Muscle of leg (tissue), 3 donors: ENCODE measurements at regions not wholly inside any gene's neighbourhood (a gene's known extent, or its start where the extent isn't known, plus 50 kb on each side); places are given as distances from the start of the nearest gene placed in this dataset.
"Not testable (repeated sequence)": the region's sequence is repeated elsewhere in the genome, so short reads cannot be mapped to it uniquely, and the experiment has no call there.

Experiments
- DNase-seq: peaks from one replicate; pipeline ENCODE4 v3.0.0; 2013
- H3K27ac ChIP-seq: one replicate; pipeline ENCODE4 v1.5.1; 2013; ENCODE audit warnings: mild to moderate bottlenecking, low read length, control low read depth
- H3K27me3 ChIP-seq: one replicate; pipeline ENCODE4 v1.6.1; 2013; ENCODE audit warnings: low read length; ENCODE audit not compliant: control insufficient read depth, insufficient read depth
- H3K36me3 ChIP-seq: one replicate; pipeline ENCODE4 v1.6.1; 2013; ENCODE audit warnings: low read length; ENCODE audit not compliant: control insufficient read depth, insufficient read depth
- H3K4me1 ChIP-seq: one replicate; pipeline ENCODE4 v1.6.1; 2013; ENCODE audit warnings: low read length; ENCODE audit not compliant: control insufficient read depth, insufficient read depth
- H3K4me3 ChIP-seq: one replicate; pipeline ENCODE4 v1.5.1; 2013; ENCODE audit warnings: low read length, control low read depth
- H3K9me3 ChIP-seq: replicated peaks from 2 replicates; pipeline ENCODE4 v1.6.1; 2013; ENCODE audit warnings: low read depth, low read length; ENCODE audit not compliant: control insufficient read depth
- WGBS: methylation state at CpG from one replicate; pipeline ENCODE4 v1.1.5; 2013; ENCODE audit warnings: missing lambda C conversion rate; ENCODE audit not compliant: insufficient coverage; 5-methylcytosine and 5-hydroxymethylcytosine counted together

- H3K36me3 ChIP-seq, result no peaks in the 10 kb centered on the region
- H3K9me3 ChIP-seq, result no peaks in the 10 kb centered on the region
- no peaks in the 10 kb centered on the region for H3K27me3 ChIP-seq
- peak; percentile 19 for DNase-seq
- no peak overlapping the region for H3K4me3 ChIP-seq
- no peaks in the 10 kb centered on the region for H3K4me1 ChIP-seq
- H3K27ac ChIP-seq, result no peak overlapping the region
Measured at GRCh38 chr2:77578354-77578753, 56.2 kb upstream of the LRRTM4 start.

GRCh38 chr2:77579076-77579769 is 57.0 kb upstream of the LRRTM4 start:
- no peak for DNase-seq
- WGBS, result no CpG with 5 or more reads among the region's 3 CpGs
- H3K27ac ChIP-seq, result no peak overlapping the region
- H3K27me3 ChIP-seq, result no peaks in the 10 kb centered on the region
- no peaks in the 10 kb centered on the region for H3K36me3 ChIP-seq
- H3K4me1 ChIP-seq, result no peaks in the 10 kb centered on the region
- no peaks in the 10 kb centered on the region for H3K9me3 ChIP-seq
- H3K4me3 ChIP-seq, result no peak overlapping the region

- H3K36me3 ChIP-seq, result no peaks in the 10 kb centered on the region
- no CpG with 5 or more reads among the region's 3 CpGs for WGBS
Measured at GRCh38 chr2:77588438-77588837, 66.3 kb upstream of the LRRTM4 start.

GRCh38 chr2:77590298-77590917 is 68.2 kb upstream of the LRRTM4 start:
- H3K9me3 ChIP-seq, result no peaks in the 10 kb centered on the region
- no peak overlapping the region for H3K27ac ChIP-seq
- H3K36me3 ChIP-seq, result no peaks in the 10 kb centered on the region
- no peaks in the 10 kb centered on the region for H3K27me3 ChIP-seq
- H3K4me3 ChIP-seq, result no peak overlapping the region
- WGBS, result 94% methylated on average over 29 of the region's 29 CpGs
- DNase-seq, result no peak
- no peaks in the 10 kb centered on the region for H3K4me1 ChIP-seq

More at GRCh38 chr2:77588438-77588837, 66.3 kb upstream of the LRRTM4 start:
- Histone ChIP-seq H3K9me3 (no peaks in the 10 kb centered on the region), H3K27ac (no peak overlapping the region), H3K27me3 (no peaks in the 10 kb centered on the region), H3K4me1 (no peaks in the 10 kb centered on the region), H3K4me3 (no peak overlapping the region)
- no peak for DNase-seq

DNA sequence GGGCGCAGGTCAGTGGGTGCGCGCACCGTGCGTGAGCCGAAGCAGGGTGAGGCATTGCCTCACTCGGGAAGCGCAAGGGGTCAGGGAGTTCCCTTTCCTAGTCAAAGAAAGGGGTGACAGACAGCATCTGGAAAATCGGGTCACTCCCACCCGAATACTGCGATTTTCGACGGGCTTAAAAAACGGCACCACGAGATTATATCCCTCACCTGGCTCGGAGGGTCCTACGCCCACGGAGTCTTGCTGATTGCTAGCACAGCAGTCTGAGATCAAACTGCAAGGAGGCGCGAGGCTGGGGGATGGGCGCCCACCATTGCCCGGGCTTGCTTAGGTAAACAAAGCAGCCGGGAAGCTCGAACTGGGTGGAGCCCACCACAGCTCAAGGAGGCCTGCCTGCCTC is 70.8 kb upstream of the LRRTM4 start:
- H3K36me3 ChIP-seq, H3K9me3 ChIP-seq, H3K27me3 ChIP-seq, H3K4me1 ChIP-seq, H3K27ac ChIP-seq, H3K4me3 ChIP-seq, DNase-seq: not testable (repeated sequence)
- 92% methylated on average over 10 of the region's 24 CpGs for WGBS

- no CpG with 5 or more reads among the region's 1 CpG for WGBS
- Histone ChIP-seq H3K27me3 (no peaks in the 10 kb centered on the region), H3K36me3 (no peaks in the 10 kb centered on the region), H3K27ac (no peak overlapping the region), H3K9me3 (no peaks in the 10 kb centered on the region), H3K4me1 (no peaks in the 10 kb centered on the region), H3K4me3 (no peak overlapping the region)
- peak; percentile 69 for DNase-seq
Measured at GRCh38 chr2:77602771-77603170, 80.6 kb upstream of the LRRTM4 start.

GRCh38 chr2:77604953-77605929 is 83.1 kb upstream of the LRRTM4 start:
- no peak for DNase-seq
- H3K27ac ChIP-seq, result no peak overlapping the region
- peaks cover 2% of the 10 kb centered on the region for H3K9me3 ChIP-seq
- 100% methylated on average over 1 of the region's 3 CpGs for WGBS
- no peak overlapping the region for H3K4me3 ChIP-seq
- H3K4me1 ChIP-seq, result no peaks in the 10 kb centered on the region
- no peaks in the 10 kb centered on the region for H3K27me3 ChIP-seq
- H3K36me3 ChIP-seq, result no peaks in the 10 kb centered on the region

- no peaks in the 10 kb centered on the region for H3K27me3 ChIP-seq
- no peaks in the 10 kb centered on the region for H3K36me3 ChIP-seq
- no peak for DNase-seq
- no peak overlapping the region for H3K27ac ChIP-seq
- H3K4me3 ChIP-seq, result no peak overlapping the region
- peaks cover 4% of the 10 kb centered on the region for H3K9me3 ChIP-seq
- H3K4me1 ChIP-seq, result no peaks in the 10 kb centered on the region
Measured at GRCh38 chr2:77608510-77608909, 86.3 kb upstream of the LRRTM4 start.

- no peak for DNase-seq
- Histone ChIP-seq H3K36me3 (no peaks in the 10 kb centered on the region), H3K27me3 (no peaks in the 10 kb centered on the region), H3K4me1 (no peaks in the 10 kb centered on the region), H3K27ac (no peak overlapping the region), H3K4me3 (no peak overlapping the region), H3K9me3 (peaks cover 4% of the 10 kb centered on the region)
- no CpG with 5 or more reads among the region's 3 CpGs for WGBS
Measured at GRCh38 chr2:77629539-77629938, 107.4 kb upstream of the LRRTM4 start.

GRCh38 chr2:77631007-77631406 is 108.8 kb upstream of the LRRTM4 start:
- H3K9me3 ChIP-seq, result peaks cover 4% of the 10 kb centered on the region
- H3K27me3 ChIP-seq, result no peaks in the 10 kb centered on the region
- no peaks in the 10 kb centered on the region for H3K4me1 ChIP-seq
- H3K27ac ChIP-seq, result no peak overlapping the region
- no peak for DNase-seq
- no peak overlapping the region for H3K4me3 ChIP-seq
- H3K36me3 ChIP-seq, result no peaks in the 10 kb centered on the region
